ENCODE measurements at regions not wholly inside any gene's neighbourhood (a gene's known extent, or its start where the extent isn't known, plus 50 kb on each side); places are given as distances from the start of the nearest gene placed in this dataset.

- TF ChIP-seq POLR2A (IDR thresholded peaks at IDR 0.05; ENCODE audit: low read depth, low read length) (no peak), BHLHE40 (IDR thresholded peaks at IDR 0.05; ENCODE audit: low read depth, low read length) (no peak), CEBPB (IDR thresholded peaks at IDR 0.05; ENCODE audit: low read depth, low read length) (no peak), CHD1 (IDR thresholded peaks at IDR 0.05; ENCODE audit: low read depth, low read length) (no peak), FOS (IDR thresholded peaks at IDR 0.05; ENCODE audit: low read depth, low read length) (no peak), MXI1 (IDR thresholded peaks at IDR 0.05; ENCODE audit: borderline replicate concordance, low read depth, low read length) (no peak), RAD21 (IDR thresholded peaks at IDR 0.05; ENCODE audit: low read length) (no peak), USF2 (IDR thresholded peaks at IDR 0.05; ENCODE audit: low read depth, low read length) (no peak), CTCF (conservative IDR thresholded peaks at IDR 0.05; ENCODE audit: low read depth, low read length) (no peak), SMC3 (IDR thresholded peaks at IDR 0.05; ENCODE audit: low read depth, low read length) (no peak), ELK1 (IDR thresholded peaks at IDR 0.05; ENCODE audit: borderline replicate concordance, low read depth, low read length) (no peak), MAFK (IDR thresholded peaks at IDR 0.05; ENCODE audit: low read depth, low read length) (no peak), NFE2L2 (IDR thresholded peaks at IDR 0.05; ENCODE audit: low read depth, low read length) (no peak), RFX5 (IDR thresholded peaks at IDR 0.05; ENCODE audit: low read depth, low read length) (no peak), RCOR1 (IDR thresholded peaks at IDR 0.05; ENCODE audit: insufficient replicate concordance, low read length) (no peak), MAZ (IDR thresholded peaks at IDR 0.05; ENCODE audit: borderline replicate concordance, low read depth, low read length) (no peak)
- Histone ChIP-seq H4K91ac (ENCODE audit: insufficient read depth, low read depth, low read length) (no peak overlapping the region), H2BK5ac (ENCODE audit: low read depth, low read length, poor library complexity, severe bottlenecking) (no peak overlapping the region), H3K4ac (ENCODE audit: low read depth, low read length) (no peak overlapping the region), H2AFZ (replicated peaks; ENCODE audit: low read length, poor library complexity) (no peak overlapping the region), H3K23ac (ENCODE audit: low read depth, low read length) (no peak overlapping the region), H3K9me3 (ENCODE audit: control insufficient read depth, insufficient read depth, low read length) (no peaks in the 10 kb centered on the region), H3K14ac (replicated peaks; ENCODE audit: low read depth, low read length) (no peak overlapping the region), H3K79me1 (ENCODE audit: low read depth in 1 of 2, low read length in 2 of 2) (no peaks in the 10 kb centered on the region), H3K4me2 (ENCODE audit: low read depth, low read length) (no peak overlapping the region), H3K27ac (ENCODE audit: insufficient read depth, low read length) (no peak overlapping the region), H2AK9ac (replicated peaks; ENCODE audit: low read depth, low read length, poor library complexity) (no peak overlapping the region), H3K4me1 (ENCODE audit: control insufficient read depth, insufficient read depth, low read length) (no peaks in the 10 kb centered on the region), H4K5ac (ENCODE audit: low read depth, low read length) (no peak overlapping the region), H3K27me3 (ENCODE audit: control insufficient read depth, insufficient read depth, low read length) (no peaks in the 10 kb centered on the region; the same call in 1 of the 2 replicates), H4K8ac (ENCODE audit: low read depth in 2 of 2, low read length in 2 of 2) (no peak overlapping the region), H2BK20ac (ENCODE audit: low read depth, low read length) (no peak overlapping the region), H3K9me1 (ENCODE audit: insufficient read depth, low read length) (no peaks in the 10 kb centered on the region), H3K56ac (ENCODE audit: extremely low read depth, insufficient read depth, low read length) (no peak overlapping the region), H2AK5ac (ENCODE audit: low read depth, low read length) (no peak overlapping the region), H3K36me3 (ENCODE audit: control insufficient read depth, insufficient read depth, low read length) (no peaks in the 10 kb centered on the region), H3K9ac (ENCODE audit: low read depth, low read length) (no peak overlapping the region), H3K18ac (ENCODE audit: low read depth, low read length) (no peak overlapping the region), H3K4me3 (ENCODE audit: insufficient read depth, low read depth, low read length) (no peak overlapping the region), H2BK120ac (ENCODE audit: low read depth, low read length) (no peak overlapping the region), H4K20me1 (ENCODE audit: insufficient read depth, low read length) (no peaks in the 10 kb centered on the region), H2BK15ac (ENCODE audit: low read depth, low read length) (no peak overlapping the region)
- CTCF ChIA-PET, result no interaction called here
- intact Hi-C loops (cut with micrococcal nuclease), result no loop called here
- in situ Hi-C loops (cut with MboI; ENCODE audit: low sequenced_read_pairs), result no loop called here
- no peak for DNase-seq
- dilution Hi-C loops (cut with HindIII; ENCODE audit: low sequenced_read_pairs, unreplicated experiment), result no loop called here
- no TSS peak for BruUV-seq (replicated peaks)
- no peak for ATAC-seq (ENCODE audit: low read depth)
- POLR2A ChIA-PET (ENCODE audit: unreplicated experiment), result no interaction called here
These were observed 808.0 kb downstream of the PCDH19 start for GRCh38 chrX:99602107-99602506.

Measured in IMR-90 (cell line).